ENCODE measurements at regions not wholly inside any gene's neighbourhood (a gene's known extent, or its start where the extent isn't known, plus 50 kb on each side); places are given as distances from the start of the nearest gene placed in this dataset.

GRCh38 chr12:38152816-38153736, 163.5 kb upstream of the ALG10B start:
- Mint-ChIP-seq H3K9me3 (peaks cover 58% of the 10 kb centered on the region), H3K4me1 (no peaks in the 10 kb centered on the region), H3K27me3 (ENCODE audit: low read depth) (peaks cover 17% of the 10 kb centered on the region), H3K36me3 (peaks cover 66% of the 10 kb centered on the region), H3K4me3 (no peak overlapping the region), H3K27ac (no peak overlapping the region)
- ChIA-PET CTCF (no interaction called here), POLR2A (no interaction called here)
- no peak for TF ChIP-seq GTF2I (CRISPR knock-in tag; conservative IDR thresholded peaks at IDR 0.05)
- TF ChIP-seq ERG (CRISPR knock-in tag; IDR thresholded peaks at IDR 0.05) = no peak
- TF ChIP-seq ZNF121 (CRISPR knock-in tag; IDR thresholded peaks at IDR 0.05) = no peak
- TF ChIP-seq USF2 (CRISPR knock-in tag; IDR thresholded peaks at IDR 0.05) = no peak
- no peak for TF ChIP-seq CREB1 (CRISPR knock-in tag; IDR thresholded peaks at IDR 0.05)
- no peak for TF ChIP-seq GRHL2 (CRISPR knock-in tag; IDR thresholded peaks at IDR 0.05; ENCODE audit: insufficient replicate concordance, severe bottlenecking)
- no peak for TF ChIP-seq CREM (CRISPR knock-in tag; IDR thresholded peaks at IDR 0.05)
- no peak for TF ChIP-seq MYBL2 (CRISPR knock-in tag; IDR thresholded peaks at IDR 0.05)
- TF ChIP-seq USF1 (CRISPR knock-in tag; IDR thresholded peaks at IDR 0.05) = no peak
- no peak for TF ChIP-seq IRF1 (CRISPR knock-in tag; IDR thresholded peaks at IDR 0.05)
- no peak for TF ChIP-seq ETV6 (CRISPR knock-in tag; IDR thresholded peaks at IDR 0.05)
- no peak for TF ChIP-seq HMGXB4 (CRISPR knock-in tag; IDR thresholded peaks at IDR 0.05)
- TF ChIP-seq ZNF532 (CRISPR knock-in tag; IDR thresholded peaks at IDR 0.05; ENCODE audit: borderline replicate concordance) = no peak
- TF ChIP-seq RELA (CRISPR knock-in tag; IDR thresholded peaks at IDR 0.05; ENCODE audit: borderline replicate concordance) = no peak
- no peak for TF ChIP-seq NR2C2 (CRISPR knock-in tag; IDR thresholded peaks at IDR 0.05)
- TF ChIP-seq HMGA2 (CRISPR knock-in tag; IDR thresholded peaks at IDR 0.05) = no peak
- no peak for TF ChIP-seq ATF2 (CRISPR knock-in tag; IDR thresholded peaks at IDR 0.05; ENCODE audit: borderline replicate concordance, low read depth)
- TF ChIP-seq PRDM15 (CRISPR knock-in tag; IDR thresholded peaks at IDR 0.05) = no peak
- no peak for TF ChIP-seq ZNF232 (CRISPR knock-in tag; IDR thresholded peaks at IDR 0.05)
- no peak for ATAC-seq
- DNase-seq (ENCODE audit: low spot score) = no peak

Data from WTC11 (cell line).